ENCODE measurements at regions not wholly inside any gene's neighbourhood (a gene's known extent, or its start where the extent isn't known, plus 50 kb on each side); places are given as distances from the start of the nearest gene placed in this dataset.

DNA sequence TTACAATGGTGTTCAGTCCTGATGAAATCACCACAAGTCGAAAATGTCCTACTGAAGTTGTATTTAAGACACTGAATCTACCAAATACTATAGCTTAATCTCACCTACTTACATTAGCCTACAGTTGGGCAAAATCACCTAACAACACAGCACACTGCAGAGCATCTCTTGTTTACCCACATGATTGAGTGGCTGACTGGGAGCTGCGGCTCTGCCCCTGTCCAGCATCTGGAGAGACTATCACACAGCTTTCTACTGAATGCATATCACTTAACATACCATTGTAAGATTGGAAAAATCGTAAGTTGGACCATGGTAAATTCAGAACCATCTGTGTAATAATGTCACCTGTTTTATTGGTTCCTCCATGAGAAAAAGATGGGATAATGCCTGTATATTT lies 1083.2 kb upstream of the PCDH7 start:
- TF ChIP-seq CTCF (IDR thresholded peaks at IDR 0.05; ENCODE audit: low read depth, low read length) = no peak
- TF ChIP-seq, protein P1, sequence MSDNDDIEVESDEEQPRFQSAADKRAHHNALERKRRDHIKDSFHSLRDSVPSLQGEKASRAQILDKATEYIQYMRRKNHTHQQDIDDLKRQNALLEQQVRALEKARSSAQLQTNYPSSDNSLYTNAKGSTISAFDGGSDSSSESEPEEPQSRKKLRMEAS (IDR thresholded peaks at IDR 0.05; ENCODE audit: low read depth, low read length) = no peak
- no peak for TF ChIP-seq POLR2A (IDR thresholded peaks at IDR 0.05; ENCODE audit: extremely low read depth, insufficient read length)
- TF ChIP-seq MYC (IDR thresholded peaks at IDR 0.05; ENCODE audit: low read depth, low read length) = no peak
